ENCODE measurements at regions not wholly inside any gene's neighbourhood (a gene's known extent, or its start where the extent isn't known, plus 50 kb on each side); places are given as distances from the start of the nearest gene placed in this dataset.

DNA sequence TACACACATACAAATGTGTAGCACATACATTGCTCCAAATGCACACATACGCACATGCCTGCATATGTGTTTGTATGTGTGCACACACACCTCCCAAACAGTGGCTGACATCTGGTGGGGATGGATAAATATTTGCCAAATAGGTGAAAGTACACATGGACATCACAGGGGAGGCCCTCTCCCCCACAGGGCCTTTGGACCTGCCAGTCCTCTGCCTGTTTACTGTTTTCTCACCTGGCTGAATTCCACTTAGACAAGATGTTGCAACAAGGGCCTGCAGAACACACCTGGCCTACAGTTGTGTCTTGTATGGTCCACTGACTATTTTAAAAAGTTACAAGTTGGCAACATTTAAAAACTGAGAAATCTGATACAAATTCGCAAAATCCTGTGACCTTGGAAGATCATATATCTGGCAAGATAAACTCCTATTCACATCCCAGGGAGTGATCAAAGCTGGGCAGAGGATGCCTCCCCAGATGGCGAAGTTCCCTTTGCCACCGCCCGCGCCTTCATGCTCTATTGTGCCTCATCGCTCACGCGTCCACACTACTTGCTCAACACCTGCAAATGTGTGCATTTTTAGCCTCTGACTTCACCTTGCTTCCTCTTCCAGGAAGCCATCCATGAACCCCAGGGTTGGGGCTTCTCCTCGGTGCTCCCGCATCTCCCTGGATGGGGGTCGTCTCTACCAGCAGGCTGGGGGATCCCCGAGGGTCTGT lies 118.4 kb upstream of the FZD10 start:
- WGBS (ENCODE audit: insufficient coverage, insufficient read length): no CpG with 5 or more reads among the region's 13 CpGs
- peaks cover 47% of the 10 kb centered on the region for H3K9me3 ChIP-seq (ENCODE audit: control insufficient read depth, insufficient read depth, low read length)

GRCh38 chr12:130044991-130045621 lies 117.2 kb upstream of the FZD10 start:
- DNase-seq (ENCODE audit: low read depth, low spot score): no peak
- H3K36me3 ChIP-seq (ENCODE audit: control insufficient read depth, insufficient read depth, low read length): no peaks in the 10 kb centered on the region; the same call in 1 of the 2 replicates
- H3K27ac ChIP-seq (ENCODE audit: low read length): no peak overlapping the region
- H3K9me3 ChIP-seq (ENCODE audit: control insufficient read depth, insufficient read depth, low read length): peaks cover 50% of the 10 kb centered on the region
- H3K4me1 ChIP-seq (ENCODE audit: control insufficient read depth, insufficient read depth, low read length): no peaks in the 10 kb centered on the region; the same call in 1 of the 2 replicates
- WGBS (ENCODE audit: insufficient coverage, insufficient read length): no CpG with 5 or more reads among the region's 22 CpGs
- H3K27me3 ChIP-seq (ENCODE audit: control insufficient read depth, insufficient read depth, low read length): no peaks in the 10 kb centered on the region
- H3K4me3 ChIP-seq (ENCODE audit: low read length): no peak overlapping the region

More for the DNA sequence above, 118.4 kb upstream of the FZD10 start:
- H3K4me1 ChIP-seq (ENCODE audit: control insufficient read depth, insufficient read depth, low read length): no peaks in the 10 kb centered on the region; the same call in 1 of the 2 replicates
- H3K27me3 ChIP-seq (ENCODE audit: control insufficient read depth, insufficient read depth, low read length): no peaks in the 10 kb centered on the region
- no peak overlapping the region for H3K27ac ChIP-seq (ENCODE audit: low read length)
- no peaks in the 10 kb centered on the region; the same call in 1 of the 2 replicates for H3K36me3 ChIP-seq (ENCODE audit: control insufficient read depth, insufficient read depth, low read length)
- H3K4me3 ChIP-seq (ENCODE audit: low read length): no peak overlapping the region
- DNase-seq (ENCODE audit: low read depth, low spot score): no peak

GRCh38 chr12:130049666-130050065 lies 112.6 kb upstream of the FZD10 start:
- Histone ChIP-seq H3K27ac (ENCODE audit: low read length) (no peak overlapping the region), H3K4me1 (ENCODE audit: control insufficient read depth, insufficient read depth, low read length) (no peaks in the 10 kb centered on the region), H3K9me3 (ENCODE audit: control insufficient read depth, insufficient read depth, low read length) (peaks cover 36% of the 10 kb centered on the region), H3K27me3 (ENCODE audit: control insufficient read depth, insufficient read depth, low read length) (no peaks in the 10 kb centered on the region), H3K36me3 (ENCODE audit: control insufficient read depth, insufficient read depth, low read length) (no peaks in the 10 kb centered on the region; the same call in 1 of the 2 replicates), H3K4me3 (ENCODE audit: low read length) (no peak overlapping the region)
- DNase-seq (ENCODE audit: low read depth, low spot score): no peak
- WGBS (ENCODE audit: insufficient coverage, insufficient read length): no CpG with 5 or more reads among the region's 12 CpGs

GRCh38 chr12:130051900-130052299 lies 110.4 kb upstream of the FZD10 start:
- no peak overlapping the region for H3K4me3 ChIP-seq (ENCODE audit: low read length)
- no peaks in the 10 kb centered on the region for H3K27me3 ChIP-seq (ENCODE audit: control insufficient read depth, insufficient read depth, low read length)
- WGBS (ENCODE audit: insufficient coverage, insufficient read length): no CpG with 5 or more reads among the region's 10 CpGs
- H3K27ac ChIP-seq (ENCODE audit: low read length): no peak overlapping the region
- peaks cover 36% of the 10 kb centered on the region for H3K9me3 ChIP-seq (ENCODE audit: control insufficient read depth, insufficient read depth, low read length)
- no peaks in the 10 kb centered on the region for H3K4me1 ChIP-seq (ENCODE audit: control insufficient read depth, insufficient read depth, low read length)
- no peak for DNase-seq (ENCODE audit: low read depth, low spot score)
- H3K36me3 ChIP-seq (ENCODE audit: control insufficient read depth, insufficient read depth, low read length): no peaks in the 10 kb centered on the region

DNA sequence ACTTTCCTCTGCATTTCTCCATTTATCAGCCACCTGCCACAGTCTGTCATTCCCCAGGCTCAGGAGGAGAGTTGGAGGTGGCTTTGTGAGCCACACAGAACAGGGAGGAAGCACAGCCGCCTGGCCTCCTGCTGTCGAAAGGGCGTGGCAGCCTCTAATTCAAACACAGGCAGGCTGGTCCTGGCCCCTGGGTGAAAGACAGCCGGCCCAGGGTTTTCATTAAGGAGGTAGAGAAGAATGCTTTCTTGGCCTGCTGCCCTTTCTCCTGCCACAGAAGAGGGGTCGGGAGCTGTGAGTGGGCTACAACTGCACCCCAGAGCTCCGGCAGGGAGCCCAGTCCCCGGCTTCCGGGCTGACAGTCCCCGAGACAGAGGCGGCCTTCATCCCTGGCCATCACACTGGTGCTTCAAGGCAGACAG lies 108.6 kb upstream of the FZD10 start:
- Histone ChIP-seq H3K27me3 (ENCODE audit: control insufficient read depth, insufficient read depth, low read length) (no peaks in the 10 kb centered on the region), H3K27ac (ENCODE audit: low read length) (no peak overlapping the region), H3K36me3 (ENCODE audit: control insufficient read depth, insufficient read depth, low read length) (no peaks in the 10 kb centered on the region), H3K4me1 (ENCODE audit: control insufficient read depth, insufficient read depth, low read length) (no peaks in the 10 kb centered on the region), H3K4me3 (ENCODE audit: low read length) (no peak overlapping the region), H3K9me3 (ENCODE audit: control insufficient read depth, insufficient read depth, low read length) (peaks cover 33% of the 10 kb centered on the region)
- no CpG with 5 or more reads among the region's 10 CpGs for WGBS (ENCODE audit: insufficient coverage, insufficient read length)
- DNase-seq (ENCODE audit: low read depth, low spot score): no peak

DNA sequence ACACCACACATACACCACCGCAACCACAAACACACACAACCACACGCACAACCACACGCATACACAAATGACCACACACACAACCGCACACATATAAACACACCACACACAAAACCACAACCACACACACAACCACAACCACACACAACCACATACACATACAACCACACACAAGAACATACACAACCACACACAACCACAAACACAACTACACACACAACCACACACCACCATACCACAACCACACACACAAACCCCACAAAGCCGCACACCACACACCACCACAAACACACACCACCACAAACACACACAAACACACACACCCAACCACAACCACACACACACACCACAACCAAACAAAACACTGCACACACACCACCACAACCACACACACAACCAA lies 107.5 kb upstream of the FZD10 start:
- Histone ChIP-seq H3K27ac (ENCODE audit: low read length) (no peak overlapping the region), H3K4me1 (ENCODE audit: control insufficient read depth, insufficient read depth, low read length) (no peaks in the 10 kb centered on the region), H3K4me3 (ENCODE audit: low read length) (no peak overlapping the region), H3K9me3 (ENCODE audit: control insufficient read depth, insufficient read depth, low read length) (peaks cover 26% of the 10 kb centered on the region), H3K36me3 (ENCODE audit: control insufficient read depth, insufficient read depth, low read length) (no peaks in the 10 kb centered on the region), H3K27me3 (ENCODE audit: control insufficient read depth, insufficient read depth, low read length) (no peaks in the 10 kb centered on the region)
- no peak for DNase-seq (ENCODE audit: low read depth, low spot score)
- WGBS (ENCODE audit: insufficient coverage, insufficient read length): 100% methylated on average over 5 of the region's 5 CpGs

DNA sequence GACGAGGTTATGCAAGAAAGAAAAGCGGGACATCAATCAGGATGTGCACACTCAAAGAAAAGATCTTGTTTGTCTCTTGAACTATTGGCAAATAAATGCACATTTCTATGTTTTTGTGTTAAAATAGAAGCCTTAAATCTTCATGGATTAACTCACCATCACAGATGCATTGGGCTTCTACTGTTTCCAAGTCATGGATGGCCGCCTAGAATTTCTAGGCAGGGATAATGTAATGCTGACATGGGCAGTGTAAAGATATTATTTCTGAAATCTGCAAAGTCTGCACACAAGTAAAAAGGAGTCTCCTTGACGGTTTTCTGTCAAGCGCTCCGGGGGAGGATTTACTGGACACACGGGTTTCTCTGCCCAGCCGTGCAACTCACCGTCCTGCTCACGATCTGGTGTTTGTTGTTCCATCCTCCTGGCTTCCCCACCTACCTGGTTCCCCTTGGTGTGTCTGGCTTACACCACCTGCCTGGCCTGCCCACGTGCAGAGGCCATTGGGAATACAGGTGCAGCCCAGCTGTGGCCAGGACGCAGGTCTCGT lies 103.3 kb upstream of the FZD10 start:
- H3K27me3 ChIP-seq (ENCODE audit: control insufficient read depth, insufficient read depth, low read length): no peaks in the 10 kb centered on the region
- no peaks in the 10 kb centered on the region for H3K4me1 ChIP-seq (ENCODE audit: control insufficient read depth, insufficient read depth, low read length)
- H3K9me3 ChIP-seq (ENCODE audit: control insufficient read depth, insufficient read depth, low read length): peaks cover 24% of the 10 kb centered on the region
- WGBS (ENCODE audit: insufficient coverage, insufficient read length): no CpG with 5 or more reads among the region's 13 CpGs
- H3K36me3 ChIP-seq (ENCODE audit: control insufficient read depth, insufficient read depth, low read length): no peaks in the 10 kb centered on the region
- no peak overlapping the region for H3K4me3 ChIP-seq (ENCODE audit: low read length)
- no peak for DNase-seq (ENCODE audit: low read depth, low spot score)
- H3K27ac ChIP-seq (ENCODE audit: low read length): no peak overlapping the region

GRCh38 chr12:130063866-130064265 lies 98.4 kb upstream of the FZD10 start:
- DNase-seq (ENCODE audit: low read depth, low spot score): no peak
- Histone ChIP-seq H3K27me3 (ENCODE audit: control insufficient read depth, insufficient read depth, low read length) (no peaks in the 10 kb centered on the region), H3K4me3 (ENCODE audit: low read length) (no peak overlapping the region), H3K36me3 (ENCODE audit: control insufficient read depth, insufficient read depth, low read length) (no peaks in the 10 kb centered on the region), H3K9me3 (ENCODE audit: control insufficient read depth, insufficient read depth, low read length) (peaks cover 28% of the 10 kb centered on the region), H3K4me1 (ENCODE audit: control insufficient read depth, insufficient read depth, low read length) (no peaks in the 10 kb centered on the region), H3K27ac (ENCODE audit: low read length) (no peak overlapping the region)
- no CpG with 5 or more reads among the region's 9 CpGs for WGBS (ENCODE audit: insufficient coverage, insufficient read length)

DNA sequence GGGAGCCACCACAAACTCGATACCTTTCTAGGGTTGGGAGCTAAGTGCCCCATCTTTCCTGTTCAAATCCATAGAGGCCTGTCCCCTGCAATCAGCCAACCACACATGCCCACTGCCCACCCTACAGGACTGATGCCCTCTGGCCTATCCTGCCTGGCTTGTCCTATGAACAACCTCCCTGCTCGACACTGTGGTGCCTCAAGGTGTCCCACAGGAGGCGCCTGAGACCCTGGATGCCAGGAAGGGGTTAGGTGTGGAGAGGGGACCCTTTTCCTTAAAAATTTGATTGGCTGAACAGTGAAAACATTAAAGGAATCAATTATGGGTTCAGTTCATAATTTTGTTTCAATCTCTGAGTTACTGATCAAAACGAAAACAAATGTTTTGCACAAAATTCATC lies 97.3 kb upstream of the FZD10 start:
- peaks cover 38% of the 10 kb centered on the region for H3K9me3 ChIP-seq (ENCODE audit: control insufficient read depth, insufficient read depth, low read length)
- no peak for DNase-seq (ENCODE audit: low read depth, low spot score)
- no peaks in the 10 kb centered on the region for H3K27me3 ChIP-seq (ENCODE audit: control insufficient read depth, insufficient read depth, low read length)
- H3K36me3 ChIP-seq (ENCODE audit: control insufficient read depth, insufficient read depth, low read length): no peaks in the 10 kb centered on the region
- H3K4me1 ChIP-seq (ENCODE audit: control insufficient read depth, insufficient read depth, low read length): no peaks in the 10 kb centered on the region
- H3K4me3 ChIP-seq (ENCODE audit: low read length): no peak overlapping the region
- H3K27ac ChIP-seq (ENCODE audit: low read length): no peak overlapping the region
- WGBS (ENCODE audit: insufficient coverage, insufficient read length): no CpG with 5 or more reads among the region's 4 CpGs

DNA sequence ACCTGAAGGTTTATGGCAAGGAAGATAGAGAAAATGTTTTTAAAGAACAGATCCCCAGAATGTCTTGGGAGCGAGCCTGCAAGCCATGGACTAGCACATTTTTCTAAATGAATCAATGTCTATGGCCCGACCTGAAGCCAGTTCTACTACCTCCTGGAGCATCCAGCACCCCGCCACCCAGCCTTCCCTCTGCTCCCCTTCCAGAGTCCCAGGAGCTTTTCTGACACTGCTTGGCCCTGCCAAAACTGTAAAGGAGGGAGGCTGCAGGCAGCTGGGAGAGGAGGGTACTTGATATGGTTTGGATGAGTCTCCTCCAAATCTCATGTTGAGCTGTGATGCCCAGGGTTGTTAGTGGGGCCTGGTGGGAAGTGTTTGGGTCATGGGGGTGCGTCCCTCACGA lies 95.5 kb upstream of the FZD10 start:
- Histone ChIP-seq H3K4me1 (ENCODE audit: control insufficient read depth, insufficient read depth, low read length) (no peaks in the 10 kb centered on the region), H3K27me3 (ENCODE audit: control insufficient read depth, insufficient read depth, low read length) (no peaks in the 10 kb centered on the region), H3K27ac (ENCODE audit: low read length) (no peak overlapping the region), H3K36me3 (ENCODE audit: control insufficient read depth, insufficient read depth, low read length) (no peaks in the 10 kb centered on the region), H3K9me3 (ENCODE audit: control insufficient read depth, insufficient read depth, low read length) (peaks cover 39% of the 10 kb centered on the region), H3K4me3 (ENCODE audit: low read length) (no peak overlapping the region)
- no peak for DNase-seq (ENCODE audit: low read depth, low spot score)
- WGBS (ENCODE audit: insufficient coverage, insufficient read length): no CpG with 5 or more reads among the region's 5 CpGs

Data from iPS DF 6.9 (cell line).